ENCODE measurements at regions not wholly inside any gene's neighbourhood (a gene's known extent, or its start where the extent isn't known, plus 50 kb on each side); places are given as distances from the start of the nearest gene placed in this dataset.

DNA sequence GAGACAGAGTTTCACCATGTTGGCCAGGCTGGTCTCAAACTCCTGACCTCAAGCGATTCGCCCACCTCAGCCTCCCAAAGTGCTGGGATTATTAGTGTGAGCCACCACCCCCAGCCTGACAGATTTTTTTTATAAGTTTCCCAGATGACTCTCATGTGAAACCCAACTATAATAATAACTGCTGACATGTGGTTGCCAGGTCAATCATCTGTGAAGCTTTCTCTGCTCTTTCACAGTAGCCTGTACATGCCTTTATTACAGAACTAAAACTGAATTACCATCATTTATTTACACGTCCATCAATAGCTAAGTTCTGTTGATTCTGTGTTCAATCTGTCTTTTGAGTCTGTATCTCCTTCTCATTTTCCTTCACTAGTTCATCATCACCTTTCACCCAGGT, 218.5 kb downstream of the RPS29 start:
- no peak for ATAC-seq
- TF ChIP-seq ZNF565 (CRISPR knock-in tag; conservative IDR thresholded peaks at IDR 0.05; ENCODE audit: low read depth) (no peak), BACH2 (CRISPR knock-in tag; IDR thresholded peaks at IDR 0.05; ENCODE audit: borderline replicate concordance) (no peak), ZC3H10 (CRISPR knock-in tag; IDR thresholded peaks at IDR 0.05) (no peak), SNAI2 (CRISPR knock-in tag; IDR thresholded peaks at IDR 0.05) (no peak), ISL1 (CRISPR knock-in tag; IDR thresholded peaks at IDR 0.05) (no peak), GLIS3 (CRISPR knock-in tag; IDR thresholded peaks at IDR 0.05) (no peak), TOX (CRISPR knock-in tag; IDR thresholded peaks at IDR 0.05; ENCODE audit: borderline replicate concordance) (no peak), ESRRG (CRISPR knock-in tag; IDR thresholded peaks at IDR 0.05) (no peak), RARB (CRISPR knock-in tag; IDR thresholded peaks at IDR 0.05) (no peak), OSR1 (CRISPR knock-in tag; IDR thresholded peaks at IDR 0.05) (no peak), CSDC2 (CRISPR knock-in tag; IDR thresholded peaks at IDR 0.05) (no peak), ZNF8 (CRISPR knock-in tag; IDR thresholded peaks at IDR 0.05) (no peak)
- TF ChIP-seq, protein P1, sequence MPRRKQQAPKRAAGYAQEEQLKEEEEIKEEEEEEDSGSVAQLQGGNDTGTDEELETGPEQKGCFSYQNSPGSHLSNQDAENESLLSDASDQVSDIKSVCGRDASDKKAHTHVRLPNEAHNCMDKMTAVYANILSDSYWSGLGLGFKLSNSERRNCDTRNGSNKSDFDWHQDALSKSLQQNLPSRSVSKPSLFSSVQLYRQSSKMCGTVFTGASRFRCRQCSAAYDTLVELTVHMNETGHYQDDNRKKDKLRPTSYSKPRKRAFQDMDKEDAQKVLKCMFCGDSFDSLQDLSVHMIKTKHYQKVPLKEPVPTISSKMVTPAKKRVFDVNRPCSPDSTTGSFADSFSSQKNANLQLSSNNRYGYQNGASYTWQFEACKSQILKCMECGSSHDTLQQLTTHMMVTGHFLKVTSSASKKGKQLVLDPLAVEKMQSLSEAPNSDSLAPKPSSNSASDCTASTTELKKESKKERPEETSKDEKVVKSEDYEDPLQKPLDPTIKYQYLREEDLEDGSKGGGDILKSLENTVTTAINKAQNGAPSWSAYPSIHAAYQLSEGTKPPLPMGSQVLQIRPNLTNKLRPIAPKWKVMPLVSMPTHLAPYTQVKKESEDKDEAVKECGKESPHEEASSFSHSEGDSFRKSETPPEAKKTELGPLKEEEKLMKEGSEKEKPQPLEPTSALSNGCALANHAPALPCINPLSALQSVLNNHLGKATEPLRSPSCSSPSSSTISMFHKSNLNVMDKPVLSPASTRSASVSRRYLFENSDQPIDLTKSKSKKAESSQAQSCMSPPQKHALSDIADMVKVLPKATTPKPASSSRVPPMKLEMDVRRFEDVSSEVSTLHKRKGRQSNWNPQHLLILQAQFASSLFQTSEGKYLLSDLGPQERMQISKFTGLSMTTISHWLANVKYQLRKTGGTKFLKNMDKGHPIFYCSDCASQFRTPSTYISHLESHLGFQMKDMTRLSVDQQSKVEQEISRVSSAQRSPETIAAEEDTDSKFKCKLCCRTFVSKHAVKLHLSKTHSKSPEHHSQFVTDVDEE (CRISPR knock-in tag; IDR thresholded peaks at IDR 0.05), result no peak
- TF ChIP-seq, protein P2, sequence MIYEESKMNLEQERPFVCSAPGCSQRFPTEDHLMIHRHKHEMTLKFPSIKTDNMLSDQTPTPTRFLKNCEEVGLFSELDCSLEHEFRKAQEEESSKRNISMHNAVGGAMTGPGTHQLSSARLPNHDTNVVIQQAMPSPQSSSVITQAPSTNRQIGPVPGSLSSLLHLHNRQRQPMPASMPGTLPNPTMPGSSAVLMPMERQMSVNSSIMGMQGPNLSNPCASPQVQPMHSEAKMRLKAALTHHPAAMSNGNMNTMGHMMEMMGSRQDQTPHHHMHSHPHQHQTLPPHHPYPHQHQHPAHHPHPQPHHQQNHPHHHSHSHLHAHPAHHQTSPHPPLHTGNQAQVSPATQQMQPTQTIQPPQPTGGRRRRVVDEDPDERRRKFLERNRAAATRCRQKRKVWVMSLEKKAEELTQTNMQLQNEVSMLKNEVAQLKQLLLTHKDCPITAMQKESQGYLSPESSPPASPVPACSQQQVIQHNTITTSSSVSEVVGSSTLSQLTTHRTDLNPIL (CRISPR knock-in tag; IDR thresholded peaks at IDR 0.05; ENCODE audit: low read depth), result no peak
- TF ChIP-seq, protein P3, sequence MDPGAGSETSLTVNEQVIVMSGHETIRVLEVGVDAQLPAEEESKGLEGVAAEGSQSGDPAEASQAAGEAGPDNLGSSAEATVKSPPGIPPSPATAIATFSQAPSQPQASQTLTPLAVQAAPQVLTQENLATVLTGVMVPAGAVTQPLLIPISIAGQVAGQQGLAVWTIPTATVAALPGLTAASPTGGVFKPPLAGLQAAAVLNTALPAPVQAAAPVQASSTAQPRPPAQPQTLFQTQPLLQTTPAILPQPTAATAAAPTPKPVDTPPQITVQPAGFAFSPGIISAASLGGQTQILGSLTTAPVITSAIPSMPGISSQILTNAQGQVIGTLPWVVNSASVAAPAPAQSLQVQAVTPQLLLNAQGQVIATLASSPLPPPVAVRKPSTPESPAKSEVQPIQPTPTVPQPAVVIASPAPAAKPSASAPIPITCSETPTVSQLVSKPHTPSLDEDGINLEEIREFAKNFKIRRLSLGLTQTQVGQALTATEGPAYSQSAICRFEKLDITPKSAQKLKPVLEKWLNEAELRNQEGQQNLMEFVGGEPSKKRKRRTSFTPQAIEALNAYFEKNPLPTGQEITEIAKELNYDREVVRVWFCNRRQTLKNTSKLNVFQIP (CRISPR knock-in tag; IDR thresholded peaks at IDR 0.05; ENCODE audit: borderline replicate concordance, low read depth), result no peak
- TF ChIP-seq, protein P4, sequence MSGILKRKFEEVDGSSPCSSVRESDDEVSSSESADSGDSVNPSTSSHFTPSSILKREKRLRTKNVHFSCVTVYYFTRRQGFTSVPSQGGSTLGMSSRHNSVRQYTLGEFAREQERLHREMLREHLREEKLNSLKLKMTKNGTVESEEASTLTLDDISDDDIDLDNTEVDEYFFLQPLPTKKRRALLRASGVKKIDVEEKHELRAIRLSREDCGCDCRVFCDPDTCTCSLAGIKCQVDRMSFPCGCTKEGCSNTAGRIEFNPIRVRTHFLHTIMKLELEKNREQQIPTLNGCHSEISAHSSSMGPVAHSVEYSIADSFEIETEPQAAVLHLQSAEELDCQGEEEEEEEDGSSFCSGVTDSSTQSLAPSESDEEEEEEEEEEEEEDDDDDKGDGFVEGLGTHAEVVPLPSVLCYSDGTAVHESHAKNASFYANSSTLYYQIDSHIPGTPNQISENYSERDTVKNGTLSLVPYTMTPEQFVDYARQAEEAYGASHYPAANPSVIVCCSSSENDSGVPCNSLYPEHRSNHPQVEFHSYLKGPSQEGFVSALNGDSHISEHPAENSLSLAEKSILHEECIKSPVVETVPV (CRISPR knock-in tag; IDR thresholded peaks at IDR 0.05), result no peak

DNA sequence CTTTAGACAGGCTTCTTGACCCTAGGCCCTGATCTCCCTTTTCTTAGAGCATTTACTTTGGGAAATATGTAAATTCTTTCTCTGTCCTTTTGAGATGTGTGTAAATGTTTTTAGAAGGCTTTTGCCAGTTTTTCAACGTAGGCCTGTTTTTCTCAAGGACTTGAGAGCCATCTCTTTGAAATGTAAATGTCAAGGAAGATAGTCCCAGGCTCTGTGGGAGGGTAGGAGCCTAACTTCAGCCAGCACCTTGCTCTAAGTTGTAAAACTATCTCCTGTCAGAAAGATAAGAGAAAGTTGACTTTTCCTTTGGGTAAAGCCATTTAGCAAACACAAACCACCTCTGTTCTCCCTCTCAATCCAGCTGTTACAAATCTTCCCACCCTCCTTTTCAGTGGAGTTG, 219.8 kb downstream of the RPS29 start:
- ATAC-seq, result no peak
- TF ChIP-seq, protein P1 (CRISPR knock-in tag; IDR thresholded peaks at IDR 0.05), result no peak
- no peak for TF ChIP-seq CSDC2 (CRISPR knock-in tag; IDR thresholded peaks at IDR 0.05)
- TF ChIP-seq SNAI2 (CRISPR knock-in tag; IDR thresholded peaks at IDR 0.05), result no peak
- TF ChIP-seq, protein P4 (CRISPR knock-in tag; IDR thresholded peaks at IDR 0.05), result no peak
- no peak for TF ChIP-seq RARB (CRISPR knock-in tag; IDR thresholded peaks at IDR 0.05)
- no peak for TF ChIP-seq ISL1 (CRISPR knock-in tag; IDR thresholded peaks at IDR 0.05)
- no peak for TF ChIP-seq ESRRG (CRISPR knock-in tag; IDR thresholded peaks at IDR 0.05)
- TF ChIP-seq ZFP30 (CRISPR knock-in tag; IDR thresholded peaks at IDR 0.05), result no peak
- TF ChIP-seq TCF4 (CRISPR knock-in tag; IDR thresholded peaks at IDR 0.05; ENCODE audit: borderline replicate concordance), result no peak
- TF ChIP-seq GLIS3 (CRISPR knock-in tag; IDR thresholded peaks at IDR 0.05), result no peak
- TF ChIP-seq ZNF565 (CRISPR knock-in tag; conservative IDR thresholded peaks at IDR 0.05; ENCODE audit: low read depth), result no peak
- no peak for TF ChIP-seq OSR1 (CRISPR knock-in tag; IDR thresholded peaks at IDR 0.05)
- TF ChIP-seq, protein P2 (CRISPR knock-in tag; IDR thresholded peaks at IDR 0.05; ENCODE audit: low read depth), result no peak
- TF ChIP-seq ARNTL (CRISPR knock-in tag; IDR thresholded peaks at IDR 0.05; ENCODE audit: borderline replicate concordance, low read depth), result no peak
- TF ChIP-seq PPARA (CRISPR knock-in tag; IDR thresholded peaks at IDR 0.05; ENCODE audit: borderline replicate concordance), result no peak
- TF ChIP-seq ZNF8 (CRISPR knock-in tag; IDR thresholded peaks at IDR 0.05), result no peak

All from SK-N-SH treated with all-trans-retinoic acid at 6 μM for 48 hours (cell line).